AG04450 (cell line): ENCODE measurements at regions not wholly inside any gene's neighbourhood (a gene's known extent, or its start where the extent isn't known, plus 50 kb on each side); places are given as distances from the start of the nearest gene placed in this dataset.
"Not testable (repeated sequence)": the region's sequence is repeated elsewhere in the genome, so short reads cannot be mapped to it uniquely, and the experiment has no call there.

Experiments used
- CTCF ChIA-PET: fragments of 300-600, 350-600 bp; formaldehyde crosslinking; extraction: SDS; loops from one replicate; lab custom pipeline; 2022; ENCODE audit warnings: antibody characterized with exemption, inconsistent platforms; lab: Charles Lee
- POLR2A ChIA-PET: fragments of 350-600 bp; formaldehyde crosslinking; extraction: SDS; loops from one replicate; lab custom pipeline; 2021; ENCODE audit warnings: antibody characterized with exemption, inconsistent platforms; lab: Yijun Ruan, JAX
- DNase-seq: peaks from one replicate; pipeline ENCODE4 v3.0.0-alpha.2; 2011; ENCODE audit warnings: low read depth, low spot score
- H3K27ac ChIP-seq: one replicate; pipeline ENCODE4 v1.5.1; 2012; ENCODE audit warnings: low read depth, low read length, control low read depth
- H3K27me3 ChIP-seq: one replicate; pipeline ENCODE4 v1.6.0; 2012; ENCODE audit warnings: low read length; ENCODE audit not compliant: control insufficient read depth, insufficient read depth
- H3K4me3 ChIP-seq: 2 replicates; pipeline ENCODE4 v1.5.1; 2011; ENCODE audit warnings: mild to moderate bottlenecking, low read depth, low read length, control low read depth
- H3K9me3 ChIP-seq: 2 replicates; pipeline ENCODE4 v1.5.1; 2012; ENCODE audit warnings: low read length; ENCODE audit not compliant: control insufficient read depth, insufficient read depth
- CTCF ChIP-seq: IDR thresholded peaks from 2 replicates; pipeline ENCODE4 v1.5.1; 2011; ENCODE audit warnings: low read depth, low read length, control low read depth, inconsistent platforms

DNA sequence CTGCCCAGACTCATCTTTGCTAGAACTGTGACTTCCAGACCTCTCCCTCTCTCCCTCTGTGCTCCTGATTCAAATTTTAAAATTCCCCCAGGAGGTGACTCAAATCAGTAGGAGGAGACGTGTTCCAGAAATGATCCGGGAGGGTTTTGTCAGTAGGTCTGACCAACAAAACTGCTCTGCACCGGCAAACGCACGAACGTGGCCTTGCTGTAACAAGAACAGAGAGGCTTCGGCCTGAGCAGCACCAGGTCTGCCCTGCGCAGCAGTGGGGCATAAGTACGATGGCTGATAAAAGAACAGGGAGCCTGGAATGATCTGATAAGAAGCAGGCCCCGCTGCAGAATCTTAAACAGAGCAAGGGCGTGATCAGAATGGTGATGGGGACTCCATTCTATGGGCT is 152.7 kb upstream of the AUTS2 start:
- CTCF ChIA-PET: no interaction called here
- POLR2A ChIA-PET: no interaction called here

DNA sequence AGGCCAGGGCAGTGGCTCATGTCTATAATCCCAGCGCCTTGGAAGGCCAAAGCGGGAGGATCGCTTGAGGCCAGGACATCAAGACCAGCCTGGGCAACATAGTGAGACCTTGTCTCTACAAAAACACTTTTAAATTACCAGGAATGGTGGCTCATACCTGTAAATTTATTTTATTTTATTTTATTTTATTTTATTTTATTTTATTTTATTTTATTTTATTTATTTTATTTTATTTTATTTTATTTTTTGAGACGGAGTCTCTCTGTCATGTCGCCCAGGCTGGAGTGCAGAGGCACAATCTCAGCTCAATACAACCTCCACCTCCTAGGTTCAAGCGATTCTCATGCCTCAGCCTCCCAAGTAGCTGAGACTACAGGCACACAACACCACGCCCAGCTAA is 152.1 kb upstream of the AUTS2 start:
- POLR2A ChIA-PET, DNase-seq, H3K27me3 ChIP-seq, H3K27ac ChIP-seq, CTCF ChIA-PET, H3K4me3 ChIP-seq: not testable (repeated sequence)
- peaks cover 58% of the 10 kb centered on the region for H3K9me3 ChIP-seq

More for the DNA sequence above, 152.7 kb upstream of the AUTS2 start:
- peaks cover 57% of the 10 kb centered on the region for H3K9me3 ChIP-seq
- TF ChIP-seq CTCF: no peak
- no peak for DNase-seq
- no peak overlapping the region for H3K4me3 ChIP-seq
- no peaks in the 10 kb centered on the region for H3K27me3 ChIP-seq
- no peak overlapping the region for H3K27ac ChIP-seq

DNA sequence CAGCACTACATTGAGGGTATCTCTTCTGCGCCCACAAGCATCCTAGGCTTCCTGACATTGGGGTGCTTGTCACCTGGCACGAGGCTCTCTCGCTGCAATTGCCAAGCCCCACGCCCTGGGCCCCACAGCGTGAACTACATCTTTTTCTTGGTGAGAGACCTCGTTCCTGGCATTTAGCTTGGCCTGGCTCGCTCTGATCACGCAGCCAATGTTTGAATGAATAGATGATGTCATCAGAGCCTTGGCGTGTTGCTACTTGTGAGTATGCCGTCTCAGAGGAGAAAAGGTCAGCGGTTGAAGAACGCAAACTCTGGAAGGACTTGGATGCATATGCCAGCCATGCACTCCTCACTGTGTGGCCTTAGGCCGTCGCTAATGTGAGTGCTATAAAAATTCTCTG is 150.2 kb upstream of the AUTS2 start:
- peaks cover 69% of the 10 kb centered on the region for H3K9me3 ChIP-seq
- H3K27ac ChIP-seq: no peak overlapping the region
- H3K4me3 ChIP-seq: no peak overlapping the region
- ChIA-PET CTCF (no interaction called here), POLR2A (no interaction called here)
- TF ChIP-seq CTCF: no peak
- no peak for DNase-seq
- H3K27me3 ChIP-seq: no peaks in the 10 kb centered on the region

DNA sequence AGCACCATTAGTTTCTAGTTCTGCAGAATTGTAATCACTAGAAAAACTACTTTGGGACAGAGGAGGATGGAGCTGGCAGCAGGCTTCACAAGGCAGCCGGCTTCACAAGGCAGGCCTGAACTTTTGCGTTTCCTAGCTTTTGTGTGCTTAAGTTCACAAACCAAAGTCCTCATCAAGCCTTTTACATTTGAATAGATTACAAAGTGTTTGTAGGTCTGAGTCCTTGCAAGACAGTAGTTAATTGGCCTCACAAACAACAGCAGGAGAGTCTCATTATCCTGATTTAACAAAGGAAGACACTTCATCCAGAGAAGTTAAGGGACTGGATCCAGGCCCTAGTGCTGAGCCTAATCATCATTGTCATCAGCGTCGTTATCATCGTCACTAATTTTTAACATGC is 147.8 kb upstream of the AUTS2 start:
- ChIA-PET CTCF (no interaction called here), POLR2A (no interaction called here)
- H3K27me3 ChIP-seq: no peaks in the 10 kb centered on the region
- no peak for TF ChIP-seq CTCF
- peaks cover 64% of the 10 kb centered on the region for H3K9me3 ChIP-seq
- H3K4me3 ChIP-seq: no peak overlapping the region
- DNase-seq: no peak
- H3K27ac ChIP-seq: no peak overlapping the region

- no peak overlapping the region for H3K4me3 ChIP-seq
- POLR2A ChIA-PET: no interaction called here
- H3K27ac ChIP-seq: no peak overlapping the region
- no peak for TF ChIP-seq CTCF
- H3K27me3 ChIP-seq: no peaks in the 10 kb centered on the region
- H3K9me3 ChIP-seq: peaks cover 52% of the 10 kb centered on the region
- DNase-seq: no peak
- CTCF ChIA-PET: no interaction called here
Observed at GRCh38 chr7:69451715-69452114, 146.6 kb upstream of the AUTS2 start.

DNA sequence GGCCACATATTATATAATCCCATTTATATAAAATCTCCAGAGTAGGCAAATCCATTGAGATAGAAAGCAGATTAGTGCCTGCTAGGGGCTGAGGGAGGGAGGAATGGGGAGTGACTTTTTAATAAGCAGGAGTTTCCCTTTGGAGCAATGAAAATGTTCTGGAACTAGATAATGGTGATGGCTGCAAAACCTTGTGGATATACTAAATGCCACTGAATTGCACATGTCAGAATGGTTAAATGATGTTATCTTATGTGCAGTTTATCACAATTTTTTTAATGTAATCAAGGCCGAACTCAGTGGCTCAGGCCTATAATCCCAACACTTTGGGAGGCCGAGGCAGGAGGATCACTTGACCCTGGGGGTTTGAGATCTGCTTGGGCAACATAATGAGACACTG is 145.5 kb upstream of the AUTS2 start:
- Histone ChIP-seq H3K27ac (no peak overlapping the region), H3K4me3 (no peak overlapping the region), H3K27me3 (no peaks in the 10 kb centered on the region), H3K9me3 (peaks cover 44% of the 10 kb centered on the region)
- ChIA-PET CTCF (no interaction called here), POLR2A (no interaction called here)
- no peak for DNase-seq
- TF ChIP-seq CTCF: no peak
